Liver (tissue), 7 donors: ENCODE measurements at regions not wholly inside any gene's neighbourhood (a gene's known extent, or its start where the extent isn't known, plus 50 kb on each side); places are given as distances from the start of the nearest gene placed in this dataset.

ENCODE experiments used
- DNase-seq: peaks from one replicate; pipeline ENCODE4 v3.0.0-alpha.2; 2017; ENCODE audit warnings: low spot score
- H3K27ac ChIP-seq, 2 donors: one replicate each; pipeline ENCODE4 v1.7.0; 2013; ENCODE audit warnings: inconsistent platforms in 2 of 2, low read length in 2 of 2, control low read depth in 1 of 2, low read depth in 1 of 2, mild to moderate bottlenecking in 1 of 2
- H3K27me3 ChIP-seq, 4 donors: one replicate each; pipeline versions ENCODE4 v1.6.1 to v1.7.0; 2013; ENCODE audit warnings: low read length in 3 of 4, inconsistent platforms in 1 of 4, mild to moderate bottlenecking in 1 of 4, moderate library complexity in 1 of 4; ENCODE audit not compliant: control insufficient read depth in 4 of 4, insufficient read depth in 4 of 4
- H3K36me3 ChIP-seq, 4 donors: one replicate each; pipeline versions ENCODE4 v1.6.1 to v1.7.0; 2013; ENCODE audit warnings: low read length in 3 of 4, mild to moderate bottlenecking in 3 of 4, low read depth in 1 of 4, moderate library complexity in 1 of 4; ENCODE audit not compliant: control insufficient read depth in 4 of 4, insufficient read depth in 3 of 4
- H3K4me1 ChIP-seq, 4 donors: one replicate each; pipeline versions ENCODE4 v1.6.1 to v1.7.0; 2013; ENCODE audit warnings: low read length in 3 of 4, mild to moderate bottlenecking in 3 of 4, moderate library complexity in 1 of 4; ENCODE audit not compliant: control insufficient read depth in 4 of 4, insufficient read depth in 4 of 4
- H3K4me3 ChIP-seq, 3 donors: one replicate each; pipeline versions ENCODE4 v1.6.1 to v1.7.0; 2013; ENCODE audit warnings: low read length in 3 of 3, control low read depth in 1 of 3, low read depth in 1 of 3, mild to moderate bottlenecking in 1 of 3
- H3K9ac ChIP-seq, 2 donors: one replicate each; pipeline ENCODE4 v1.7.0; 2013; ENCODE audit warnings: low read length in 2 of 2, mild to moderate bottlenecking in 2 of 2, moderate library complexity in 2 of 2, control low read depth in 1 of 2, low read depth in 1 of 2
- H3K9me3 ChIP-seq, 4 donors: one replicate each; pipeline versions ENCODE4 v1.6.1 to v1.7.0; 2013; ENCODE audit warnings: low read length in 3 of 4; ENCODE audit not compliant: control insufficient read depth in 4 of 4
- ATF3 ChIP-seq: IDR thresholded peaks from 2 replicates; pipeline ENCODE4 v1.6.1; 2016; ENCODE audit warnings: antibody characterized with exemption
- EGR1 ChIP-seq, 2 donors: IDR thresholded peaks; 2 replicates each; pipeline ENCODE4 v1.6.1; 2016 to 2018; ENCODE audit warnings: antibody characterized with exemption in 2 of 2, low read depth in 2 of 2
- FOXA1 ChIP-seq: IDR thresholded peaks from 2 replicates; pipeline ENCODE4 v1.6.1; 2016; ENCODE audit warnings: antibody characterized with exemption
- FOXA2 ChIP-seq: IDR thresholded peaks from 2 replicates; pipeline ENCODE4 v1.6.1; 2016; ENCODE audit warnings: antibody characterized with exemption
- GABPA ChIP-seq, 2 donors: IDR thresholded peaks in 1 of 2; conservative IDR thresholded peaks in 1 of 2; 2 replicates each; pipeline ENCODE4 v1.6.1; 2016; ENCODE audit warnings: antibody characterized with exemption in 2 of 2, mild to moderate bottlenecking in 1 of 2, moderate library complexity in 1 of 2
- HNF4A ChIP-seq, 2 donors: conservative IDR thresholded peaks; 2 replicates each; pipeline ENCODE4 v1.6.1; 2016; ENCODE audit warnings: antibody characterized with exemption in 2 of 2, mild to moderate bottlenecking in 2 of 2
- HNF4G ChIP-seq: IDR thresholded peaks from 2 replicates; pipeline ENCODE4 v1.6.1; 2016; ENCODE audit warnings: antibody characterized with exemption
- JUND ChIP-seq, 2 donors: IDR thresholded peaks; 2 replicates each; pipeline ENCODE4 v1.6.1; 2016; ENCODE audit warnings: antibody characterized with exemption in 2 of 2
- RAD21 ChIP-seq, 2 donors: IDR thresholded peaks; 2 replicates each; pipeline ENCODE4 v1.6.1; 2016; ENCODE audit warnings: antibody characterized with exemption in 2 of 2, mild to moderate bottlenecking in 2 of 2
- REST ChIP-seq: IDR thresholded peaks from 2 replicates; pipeline ENCODE4 v1.6.1; 2016; ENCODE audit warnings: antibody characterized with exemption, mild to moderate bottlenecking
- RXRA ChIP-seq, 2 donors: IDR thresholded peaks; 2 replicates each; pipeline ENCODE4 v1.6.1; 2017 to 2018; ENCODE audit warnings: antibody characterized with exemption in 2 of 2, mild to moderate bottlenecking in 1 of 2
- SP1 ChIP-seq: IDR thresholded peaks from 2 replicates; pipeline ENCODE4 v1.6.1; 2018; ENCODE audit warnings: antibody characterized with exemption, mild to moderate bottlenecking
- TAF1 ChIP-seq: conservative IDR thresholded peaks from 2 replicates; pipeline ENCODE4 v1.6.1; 2016; ENCODE audit warnings: antibody characterized with exemption, mild to moderate bottlenecking
- YY1 ChIP-seq: IDR thresholded peaks from 2 replicates; pipeline ENCODE4 v1.6.1; 2016; ENCODE audit warnings: antibody characterized with exemption, mild to moderate bottlenecking
- WGBS: extraction: QIAGEN DNeasy Blood & Tissue Kit; methylation state at CpG from one replicate; pipeline ENCODE4 v1.1.7; 2013; 5-methylcytosine and 5-hydroxymethylcytosine counted together
- TF ChIP-seq, protein P1 (sequence below): IDR thresholded peaks from 2 replicates; pipeline ENCODE4 v1.6.1; 2016; ENCODE audit warnings: antibody characterized with exemption
- donor health status: healthy.
- donor health status: healthy.
- donor health status: healthy.
- donor health status: healthy.

- Histone ChIP-seq H3K36me3 (no peaks in the 10 kb centered on the region), H3K9me3 (no peaks in the 10 kb centered on the region), H3K9ac (no peak overlapping the region), H3K27me3 (peaks cover 0 to 2% (median 1%) of the 10 kb centered on the region in 4 donors), H3K4me1 (no peaks in the 10 kb centered on the region), H3K4me3 (no peak overlapping the region), H3K27ac (no peak overlapping the region)
- TF ChIP-seq TAF1: no peak
- TF ChIP-seq, protein P1, sequence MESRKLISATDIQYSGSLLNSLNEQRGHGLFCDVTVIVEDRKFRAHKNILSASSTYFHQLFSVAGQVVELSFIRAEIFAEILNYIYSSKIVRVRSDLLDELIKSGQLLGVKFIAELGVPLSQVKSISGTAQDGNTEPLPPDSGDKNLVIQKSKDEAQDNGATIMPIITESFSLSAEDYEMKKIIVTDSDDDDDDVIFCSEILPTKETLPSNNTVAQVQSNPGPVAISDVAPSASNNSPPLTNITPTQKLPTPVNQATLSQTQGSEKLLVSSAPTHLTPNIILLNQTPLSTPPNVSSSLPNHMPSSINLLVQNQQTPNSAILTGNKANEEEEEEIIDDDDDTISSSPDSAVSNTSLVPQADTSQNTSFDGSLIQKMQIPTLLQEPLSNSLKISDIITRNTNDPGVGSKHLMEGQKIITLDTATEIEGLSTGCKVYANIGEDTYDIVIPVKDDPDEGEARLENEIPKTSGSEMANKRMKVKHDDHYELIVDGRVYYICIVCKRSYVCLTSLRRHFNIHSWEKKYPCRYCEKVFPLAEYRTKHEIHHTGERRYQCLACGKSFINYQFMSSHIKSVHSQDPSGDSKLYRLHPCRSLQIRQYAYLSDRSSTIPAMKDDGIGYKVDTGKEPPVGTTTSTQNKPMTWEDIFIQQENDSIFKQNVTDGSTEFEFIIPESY: no peak
- no peak for TF ChIP-seq FOXA1
- TF ChIP-seq RAD21 (IDR thresholded peaks at IDR 0.05): no peak
- TF ChIP-seq FOXA2: no peak
- no peak for TF ChIP-seq ATF3
- TF ChIP-seq YY1: no peak
- TF ChIP-seq GABPA (IDR thresholded peaks at IDR 0.05 in 1 of 2, conservative IDR thresholded peaks at IDR 0.05 in 1 of 2): no peak
- WGBS: 85% methylated on average over 1 of the region's 1 CpG
- DNase-seq: no peak
Measured at GRCh38 chr1:208799186-208799585, 555.0 kb upstream of the PLXNA2 start.

DNA sequence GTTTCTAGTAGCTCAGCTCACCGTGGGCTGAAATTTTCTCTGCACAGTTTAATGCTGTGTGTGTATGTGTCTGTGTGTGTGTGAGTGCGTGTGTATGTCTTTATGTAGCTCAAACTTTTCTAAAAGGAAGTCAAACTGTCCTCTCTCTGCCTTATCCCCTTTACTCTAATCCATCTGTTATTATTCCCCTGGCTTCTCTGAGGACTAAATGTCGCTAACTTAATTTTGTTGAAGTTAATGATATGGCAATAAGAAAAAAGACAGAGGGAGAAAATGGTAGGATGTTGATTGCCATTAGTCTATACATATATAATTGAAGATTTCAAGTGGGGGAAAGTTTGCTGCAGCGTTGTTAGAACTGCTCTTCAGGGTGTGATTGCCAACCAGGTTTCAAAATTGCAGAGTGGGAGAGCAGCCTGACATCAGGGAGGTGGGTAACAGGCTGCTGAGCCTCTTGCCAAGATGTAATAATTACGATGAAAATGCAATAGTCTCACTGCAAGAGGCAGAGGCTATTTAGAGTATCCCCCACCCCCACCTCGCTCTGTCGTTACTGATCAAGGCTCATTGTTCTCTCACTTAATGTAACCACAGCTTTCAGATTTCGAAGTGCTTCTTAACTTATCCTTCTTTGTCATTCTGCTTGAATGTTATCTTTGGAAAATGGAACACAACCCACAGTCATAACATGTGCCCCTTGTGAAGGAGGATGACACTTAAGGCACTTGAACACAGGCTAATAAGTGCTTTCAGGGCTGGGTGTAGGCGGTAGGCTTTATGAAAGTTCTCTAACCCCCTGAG, 559.0 kb upstream of the PLXNA2 start:
- Histone ChIP-seq H3K27ac (no peak overlapping the region), H3K9ac (no peak overlapping the region), H3K36me3 (no peaks in the 10 kb centered on the region), H3K4me1 (no peaks in the 10 kb centered on the region), H3K9me3 (no peaks in the 10 kb centered on the region), H3K27me3 (peaks cover 0 to 2% (median 0%) of the 10 kb centered on the region in 4 donors), H3K4me3 (no peak overlapping the region)
- WGBS: 73% methylated on average over 9 of the region's 9 CpGs
- no peak for DNase-seq
- no peak for TF ChIP-seq EGR1 (IDR thresholded peaks at IDR 0.05; ENCODE audit: low read depth in 2 of 2)
- TF ChIP-seq YY1: no peak
- TF ChIP-seq GABPA (IDR thresholded peaks at IDR 0.05 in 1 of 2, conservative IDR thresholded peaks at IDR 0.05 in 1 of 2): no peak
- TF ChIP-seq HNF4A (conservative IDR thresholded peaks at IDR 0.05): no peak
- TF ChIP-seq, protein P1: no peak
- TF ChIP-seq RXRA (IDR thresholded peaks at IDR 0.05): no peak
- TF ChIP-seq REST: no peak
- no peak for TF ChIP-seq JUND (IDR thresholded peaks at IDR 0.05)
- no peak for TF ChIP-seq SP1
- no peak for TF ChIP-seq FOXA1
- TF ChIP-seq TAF1: no peak
- TF ChIP-seq ATF3: no peak
- no peak for TF ChIP-seq RAD21 (IDR thresholded peaks at IDR 0.05)
- no peak for TF ChIP-seq HNF4G
